ENCODE measurements at regions not wholly inside any gene's neighbourhood (a gene's known extent, or its start where the extent isn't known, plus 50 kb on each side); places are given as distances from the start of the nearest gene placed in this dataset.

DNA sequence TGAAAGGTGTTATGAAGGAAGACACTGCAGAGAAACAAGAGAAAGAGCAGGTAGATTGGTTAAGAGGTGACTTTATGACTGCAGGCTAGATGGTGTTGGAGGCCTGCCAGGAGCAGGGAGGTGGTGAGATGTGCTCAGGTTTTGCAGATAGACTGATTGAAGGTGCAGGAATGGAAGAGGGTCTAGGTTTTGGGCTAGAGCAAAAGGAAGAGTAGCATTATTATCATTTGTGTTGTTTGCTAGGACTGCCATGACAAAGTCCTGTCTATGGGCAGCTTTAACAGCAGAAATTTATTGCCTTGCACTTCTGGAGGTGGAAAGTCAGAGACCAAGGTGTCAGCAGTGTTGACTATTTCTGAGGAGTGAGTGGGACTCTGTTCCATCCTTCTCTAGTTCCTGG is 172.9 kb upstream of the SOX11 start:
- FAIRE-seq, result no peak

DNA sequence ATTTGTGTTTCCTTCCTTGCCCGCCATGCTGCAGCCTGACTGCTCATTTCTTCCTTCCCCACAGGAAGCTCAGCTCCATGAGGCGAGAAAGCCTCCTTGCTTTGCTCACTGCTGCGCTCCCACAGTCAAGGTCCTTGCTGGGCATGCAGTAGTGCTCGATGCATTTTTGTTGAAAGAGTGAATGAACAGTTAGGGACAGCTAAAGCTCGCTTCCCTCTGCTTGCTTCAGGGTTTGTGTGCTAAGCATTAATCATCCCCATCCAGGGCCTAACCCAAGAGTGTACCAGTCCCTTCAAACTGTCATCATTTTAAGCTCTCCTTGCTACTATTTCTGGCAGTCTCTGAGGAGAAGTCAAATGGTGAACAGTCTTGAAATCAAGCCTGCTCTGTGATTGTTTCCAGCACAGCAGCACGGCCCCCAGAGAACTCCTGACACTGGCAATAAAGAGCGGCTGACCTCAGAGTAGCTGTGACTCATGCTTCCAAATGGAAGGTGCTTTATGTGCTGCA is 171.7 kb upstream of the SOX11 start:
- FAIRE-seq, result peak; percentile 59

DNA sequence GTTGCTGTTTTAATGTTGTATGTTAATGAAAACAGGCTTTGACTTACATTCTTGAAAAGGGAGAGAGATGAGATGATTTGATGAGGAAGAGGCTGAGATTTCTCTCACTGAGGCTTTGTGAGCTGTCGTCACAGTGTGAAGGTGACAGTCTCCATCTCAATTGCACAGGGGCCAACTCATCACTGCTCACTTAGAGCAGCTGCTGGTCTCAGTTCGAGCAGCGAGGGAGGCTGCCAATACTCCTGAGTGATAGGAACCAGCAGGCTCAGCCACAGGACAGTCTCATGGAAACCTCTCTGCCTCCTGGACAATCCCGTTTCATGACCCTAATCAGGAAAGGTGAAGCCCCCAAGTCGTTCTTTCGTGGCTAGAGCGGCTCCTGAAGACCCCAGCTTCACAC is 170.7 kb upstream of the SOX11 start:
- FAIRE-seq, result no peak

DNA sequence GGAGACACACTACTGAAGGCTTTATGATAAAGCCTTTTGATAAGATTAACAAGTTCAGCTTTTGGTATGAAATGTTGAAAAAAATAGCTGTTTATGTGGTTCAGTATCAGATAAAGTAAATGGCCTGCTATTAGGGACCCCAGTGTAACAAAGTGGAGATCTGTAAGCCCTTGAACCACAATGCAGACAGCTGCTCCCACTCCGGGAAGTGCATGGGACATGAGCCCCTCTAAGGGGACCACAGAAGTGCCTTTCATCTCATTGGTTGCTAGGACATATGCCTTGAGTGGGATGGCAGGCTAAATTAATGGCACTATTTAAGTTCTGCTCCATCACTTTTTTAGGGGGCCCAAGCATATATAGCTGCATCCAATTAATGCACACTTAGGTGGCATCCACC is 167.6 kb upstream of the SOX11 start:
- FAIRE-seq, result no peak

DNA sequence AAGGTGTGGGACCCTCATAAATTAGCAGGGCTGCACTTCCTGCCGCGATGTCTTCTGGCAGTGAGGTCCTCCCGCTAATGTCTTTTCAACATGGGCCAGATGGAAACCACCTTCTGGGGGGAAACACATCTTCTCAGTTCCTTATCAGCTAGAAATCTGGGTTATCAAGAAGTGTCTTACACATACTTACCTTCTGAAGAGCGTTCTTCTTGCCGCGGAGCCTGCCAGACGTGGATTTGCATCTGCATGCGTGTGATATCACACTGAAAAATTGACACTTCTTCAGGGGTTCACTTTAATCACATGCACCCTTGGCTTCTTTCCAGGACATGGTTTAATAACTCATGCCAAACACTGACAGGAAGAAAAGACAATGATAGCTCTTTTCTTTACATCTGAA is 163.5 kb upstream of the SOX11 start:
- FAIRE-seq, result no peak

DNA sequence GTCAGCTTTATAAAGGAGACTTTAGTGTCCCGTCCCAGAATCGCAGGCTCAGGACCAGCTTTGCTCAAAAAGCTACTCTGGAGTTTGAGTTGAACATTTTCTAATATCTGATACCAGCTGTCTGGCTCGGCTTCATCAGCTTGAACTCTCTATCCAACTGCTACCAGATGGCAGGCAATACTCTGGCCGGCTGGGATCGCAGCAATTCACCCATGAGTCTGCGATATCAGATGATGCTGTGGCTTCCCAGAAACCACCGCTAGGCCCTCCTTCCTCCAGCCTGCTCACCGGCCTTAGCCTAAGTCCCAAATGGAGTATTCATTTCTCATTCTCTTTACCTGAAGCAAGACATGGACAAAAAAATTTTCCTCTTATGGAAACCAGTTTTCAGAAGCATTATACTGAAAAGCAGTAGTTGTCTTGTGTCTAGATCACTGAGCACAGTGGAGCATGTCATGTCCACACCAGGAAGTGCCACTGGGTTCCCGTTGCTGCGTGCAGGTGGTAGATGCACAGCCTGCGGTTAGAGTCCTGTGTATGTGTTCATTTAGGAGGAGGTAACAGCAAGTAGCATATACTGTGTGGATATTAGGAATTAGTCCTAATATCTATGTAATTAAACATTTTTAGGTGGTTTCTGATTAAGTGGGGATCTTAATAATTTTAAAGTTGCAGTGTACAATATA is 162.0 kb upstream of the SOX11 start:
- FAIRE-seq, result no peak

DNA sequence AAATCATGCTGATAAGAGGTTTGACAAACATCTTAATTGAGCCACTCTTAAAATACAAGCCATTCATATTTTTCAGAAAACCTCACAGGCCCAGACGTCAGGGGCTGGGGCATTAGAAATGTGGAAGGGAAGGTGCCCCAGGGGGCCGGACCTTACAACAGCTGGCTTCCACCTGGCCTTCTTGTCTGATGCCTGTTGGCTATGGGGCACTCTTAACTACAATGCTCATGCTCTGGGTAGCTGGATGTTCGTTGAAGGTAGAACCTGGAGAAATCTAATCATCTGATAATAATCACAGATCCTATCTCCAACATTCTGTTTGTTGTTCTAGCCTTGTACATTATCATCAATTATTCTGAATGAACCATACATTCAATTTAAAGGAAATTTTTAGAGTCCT is 156.9 kb upstream of the SOX11 start:
- no peak for FAIRE-seq

DNA sequence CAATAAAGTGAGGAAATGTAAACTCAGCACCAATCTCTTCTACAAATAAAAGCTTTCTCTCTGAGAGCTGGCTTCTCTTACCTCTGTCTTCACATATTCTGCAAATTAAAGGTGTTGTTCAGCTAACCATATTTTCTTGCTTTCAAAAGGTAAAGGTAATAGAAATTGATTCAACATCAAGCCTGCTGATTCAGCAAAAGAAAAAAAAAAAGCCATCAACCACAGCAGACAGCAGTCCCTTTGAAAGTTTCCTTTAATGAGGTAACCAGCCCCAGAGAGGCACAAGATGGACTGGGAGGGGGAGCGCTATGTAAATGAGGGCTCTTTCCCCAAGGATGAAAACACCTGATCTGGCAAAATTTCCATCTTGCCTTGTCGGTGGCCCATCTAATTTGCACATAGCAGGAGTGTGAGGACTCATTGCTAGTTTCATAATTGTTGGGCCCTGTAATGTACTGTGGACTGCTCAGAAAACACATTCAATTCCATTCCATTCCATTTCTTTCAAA is 154.9 kb upstream of the SOX11 start:
- no peak for FAIRE-seq

DNA sequence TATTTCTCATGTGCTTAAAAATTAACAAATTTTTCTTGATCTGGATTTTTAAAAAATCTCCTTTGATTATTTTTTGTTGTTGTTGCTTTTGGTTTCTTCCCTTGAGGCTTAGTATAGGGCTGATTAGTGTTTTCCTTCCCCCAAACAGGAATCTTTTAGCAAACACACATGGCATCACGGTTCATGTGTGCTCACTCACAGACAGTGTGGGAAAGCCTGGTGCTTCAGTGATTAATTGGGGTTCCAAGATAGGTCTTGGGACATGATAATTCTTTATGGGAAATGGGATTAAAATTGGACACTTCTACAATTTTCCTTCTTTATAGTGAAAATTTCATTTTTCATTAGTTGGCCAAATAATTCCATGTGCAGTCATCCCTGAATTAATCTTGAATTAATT is 153.9 kb upstream of the SOX11 start:
- no peak for FAIRE-seq

DNA sequence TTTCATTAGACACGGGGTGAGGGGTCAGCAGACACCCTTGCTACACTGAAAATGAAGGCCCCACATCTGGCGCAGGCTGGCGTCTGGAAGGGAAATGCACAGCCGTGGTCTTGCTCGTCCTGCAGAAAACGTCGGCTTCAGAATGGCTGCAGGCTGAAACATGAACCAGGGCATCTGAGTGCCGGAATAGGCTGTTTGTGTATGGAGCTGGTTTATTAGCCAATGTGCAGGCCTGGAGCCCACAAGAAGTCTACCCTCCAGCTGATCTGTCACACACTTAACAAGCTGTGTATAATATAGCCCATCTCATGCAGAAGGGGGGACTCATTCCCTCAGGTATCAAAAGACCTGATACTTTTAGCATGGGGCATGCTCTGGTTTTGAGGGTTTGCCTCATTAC is 153.4 kb upstream of the SOX11 start:
- no peak for FAIRE-seq

DNA sequence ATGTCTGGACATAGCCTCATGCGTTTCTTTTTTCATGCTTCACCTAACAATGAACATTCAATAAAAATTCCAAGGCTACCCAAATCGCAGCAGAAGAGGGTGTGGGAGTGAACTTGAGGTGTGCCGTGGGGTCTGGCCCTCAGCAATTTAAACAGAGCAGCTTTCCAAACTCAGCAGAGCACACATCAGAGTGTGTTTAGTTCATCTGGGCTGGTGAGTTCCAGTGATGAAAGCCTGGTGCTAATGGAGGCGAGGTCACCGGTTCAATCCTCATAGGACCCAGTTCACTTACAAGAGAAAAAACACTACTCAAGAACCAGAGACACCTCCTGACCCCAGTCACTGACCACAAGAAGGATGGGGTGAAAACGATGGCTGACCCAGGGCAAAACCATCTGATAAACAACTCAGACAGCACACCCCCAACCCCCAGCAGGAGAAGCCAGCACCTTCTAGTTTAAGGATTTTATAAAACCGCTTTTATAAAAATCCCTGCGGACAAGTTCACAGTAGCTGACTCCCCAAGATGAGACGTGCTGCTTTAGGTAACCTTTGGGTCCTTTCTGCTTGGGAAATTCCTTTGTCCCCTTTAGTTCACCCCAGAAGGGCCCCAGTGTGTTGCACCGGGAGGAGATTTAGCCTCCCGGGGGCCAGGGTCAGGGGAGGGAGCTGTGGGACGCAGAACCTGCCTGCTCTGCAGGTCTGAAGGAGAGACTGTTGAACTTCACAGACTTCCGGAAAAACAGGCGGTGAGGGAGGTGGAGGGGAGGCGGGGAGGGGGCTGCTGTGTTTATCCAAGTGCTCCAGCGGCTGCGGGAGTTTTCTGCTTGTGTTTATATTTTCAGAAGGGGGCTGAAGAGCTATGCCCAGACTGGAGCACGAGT is 152.7 kb upstream of the SOX11 start:
- FAIRE-seq, result no peak

DNA sequence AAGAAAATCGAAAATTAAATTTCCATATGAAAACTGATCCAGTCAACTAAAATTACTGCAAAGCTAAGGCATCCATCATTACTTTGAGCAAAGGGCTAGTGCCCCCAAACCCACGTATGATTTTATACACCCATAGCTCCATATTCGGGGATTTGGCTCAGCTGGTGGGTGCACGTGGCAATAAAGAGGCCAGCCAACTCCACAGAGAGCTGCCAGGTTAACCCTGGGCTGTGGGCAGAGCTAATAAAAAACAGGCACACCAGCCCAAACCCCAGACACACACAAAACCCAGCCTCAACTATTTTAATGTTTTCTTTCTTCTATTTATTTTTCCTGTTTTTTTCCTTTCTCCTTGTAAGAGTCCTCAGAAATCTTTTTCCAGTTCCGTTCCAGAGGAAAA is 151.3 kb upstream of the SOX11 start:
- no peak for FAIRE-seq

DNA sequence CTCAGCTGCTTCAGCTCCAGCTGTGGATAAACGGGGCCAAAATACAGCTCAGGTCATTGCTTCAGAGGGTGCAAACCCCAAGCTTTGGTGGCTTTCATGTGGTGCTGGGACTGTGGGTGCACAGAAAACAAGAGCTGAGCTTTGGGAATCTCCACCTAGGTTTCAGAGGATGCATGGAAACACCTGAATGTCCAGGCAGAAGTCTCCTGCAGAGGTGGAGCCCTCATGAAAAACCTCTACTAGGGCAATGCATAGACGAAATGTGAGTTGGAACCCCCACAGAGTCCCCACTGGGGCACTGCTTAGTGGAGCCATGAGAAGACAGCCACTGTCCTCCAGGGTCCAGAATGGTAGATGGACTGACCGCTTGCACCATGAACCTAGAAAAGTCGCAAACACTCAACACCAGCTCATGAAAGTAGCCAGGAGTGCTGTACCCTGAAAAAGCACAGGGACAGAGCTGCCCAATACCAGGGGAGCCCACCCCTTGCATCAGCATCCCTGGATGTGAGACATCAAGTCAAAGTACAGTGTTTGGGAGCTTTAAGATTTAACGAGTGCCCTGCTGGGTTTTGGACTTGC is 147.9 kb upstream of the SOX11 start:
- no peak for FAIRE-seq

DNA sequence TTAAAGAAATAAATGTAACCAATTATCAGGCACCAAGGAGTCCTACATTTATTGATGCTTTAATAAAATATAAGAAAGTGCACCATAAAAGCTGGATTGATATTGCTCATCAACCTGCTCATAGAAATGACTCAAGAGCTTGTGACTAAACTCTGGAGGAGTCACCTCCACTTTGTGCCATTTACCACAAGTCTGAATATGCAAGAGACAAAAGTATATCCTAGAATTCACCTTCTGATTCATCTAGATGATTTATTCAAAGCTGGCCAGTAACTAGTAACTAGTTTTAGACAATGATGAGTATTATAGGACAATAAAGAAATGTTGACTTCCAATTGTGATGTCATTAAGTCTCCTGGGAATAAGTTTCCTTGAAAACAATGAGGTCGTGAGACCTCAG is 146.0 kb upstream of the SOX11 start:
- FAIRE-seq, result no peak

DNA sequence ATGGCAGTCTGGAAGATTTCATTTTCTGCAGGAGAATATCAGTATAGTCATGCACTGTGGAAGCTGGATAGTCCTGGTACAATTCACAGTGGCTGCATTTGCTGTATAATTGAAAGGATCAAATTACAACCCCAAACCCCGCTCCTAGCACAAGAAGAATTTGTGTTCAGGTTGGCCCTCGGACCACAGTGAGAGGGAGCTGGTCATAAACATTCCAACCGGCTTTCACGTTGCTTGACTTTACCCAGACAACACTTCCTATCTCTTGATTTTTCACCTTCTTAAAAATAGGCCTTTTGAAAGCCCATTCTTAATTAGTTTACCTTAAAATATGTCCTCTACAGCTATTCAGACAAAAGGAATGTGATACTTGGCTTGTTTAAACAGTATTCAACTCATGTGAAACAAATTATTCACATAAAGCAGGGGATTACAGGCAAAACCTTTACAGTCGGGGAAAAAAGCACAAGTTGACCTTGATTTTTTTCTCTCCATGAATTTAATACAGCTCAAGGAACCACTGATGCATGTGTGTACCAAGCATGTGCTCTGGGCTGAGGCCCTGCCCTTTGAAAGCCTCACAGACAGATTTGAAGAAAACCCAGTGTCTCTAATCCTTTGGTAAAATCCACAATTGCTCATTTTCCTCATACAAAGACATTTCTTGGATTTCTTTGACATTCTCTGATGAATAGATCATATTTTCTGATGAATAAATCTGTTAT is 143.0 kb upstream of the SOX11 start:
- FAIRE-seq, result no peak

DNA sequence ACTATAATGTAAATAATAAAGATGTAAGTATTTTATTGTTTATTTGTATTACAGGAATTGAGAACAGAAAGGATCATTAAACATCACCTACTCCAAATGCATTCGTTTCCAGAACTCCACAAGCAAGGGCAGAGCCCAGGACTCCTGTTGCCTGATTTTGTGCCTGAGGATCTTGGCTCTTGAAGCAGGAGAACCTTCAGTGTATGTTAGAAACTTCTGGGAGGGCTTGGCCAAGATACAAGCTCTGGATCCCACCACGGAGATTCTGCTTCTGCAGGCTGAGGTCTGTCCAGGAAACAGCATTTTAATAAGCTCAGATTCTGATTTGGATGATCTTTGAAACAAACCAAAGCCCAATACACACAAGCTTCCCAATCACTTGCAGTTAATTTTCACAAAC is 142.4 kb upstream of the SOX11 start:
- no peak for FAIRE-seq

DNA sequence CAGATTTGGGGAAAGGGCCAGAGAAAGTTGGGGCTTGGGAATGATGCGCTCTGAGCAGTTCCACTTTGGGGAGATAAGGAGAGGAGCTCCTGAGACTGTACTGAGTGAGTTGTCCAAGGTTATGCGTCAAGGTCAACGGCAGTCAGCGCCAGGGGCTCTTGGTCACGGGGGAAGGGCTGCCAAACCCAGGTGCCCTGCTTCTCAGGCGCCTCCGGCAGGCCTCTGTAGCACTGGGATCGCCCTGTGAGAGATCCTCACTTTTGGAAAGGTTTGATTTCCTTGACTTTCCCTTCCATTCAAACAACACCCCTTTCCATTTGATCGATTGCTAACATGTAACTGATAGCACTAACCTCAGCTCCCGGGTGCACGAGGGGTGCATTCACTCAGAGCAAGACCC is 136.5 kb upstream of the SOX11 start:
- FAIRE-seq, result no peak

DNA sequence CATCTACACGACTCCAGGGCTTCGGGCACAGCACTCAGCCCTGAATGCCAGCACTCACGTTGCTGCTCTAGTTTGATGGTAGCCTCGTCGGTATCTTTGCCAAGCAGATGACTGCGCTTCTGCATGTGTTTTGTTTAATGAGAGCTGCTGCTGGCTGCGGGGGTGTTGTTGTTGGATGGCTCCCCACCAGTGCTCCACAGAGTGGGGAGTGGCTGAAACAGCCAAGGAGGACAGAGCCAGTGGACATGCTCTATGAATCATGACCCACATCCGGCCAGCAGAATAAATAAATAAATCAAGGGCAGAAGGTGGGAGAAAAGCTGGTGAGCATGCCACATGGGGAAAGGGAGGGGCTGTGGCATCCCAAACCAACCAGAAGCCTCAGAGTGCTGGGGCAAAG is 131.2 kb upstream of the SOX11 start:
- FAIRE-seq, result no peak

DNA sequence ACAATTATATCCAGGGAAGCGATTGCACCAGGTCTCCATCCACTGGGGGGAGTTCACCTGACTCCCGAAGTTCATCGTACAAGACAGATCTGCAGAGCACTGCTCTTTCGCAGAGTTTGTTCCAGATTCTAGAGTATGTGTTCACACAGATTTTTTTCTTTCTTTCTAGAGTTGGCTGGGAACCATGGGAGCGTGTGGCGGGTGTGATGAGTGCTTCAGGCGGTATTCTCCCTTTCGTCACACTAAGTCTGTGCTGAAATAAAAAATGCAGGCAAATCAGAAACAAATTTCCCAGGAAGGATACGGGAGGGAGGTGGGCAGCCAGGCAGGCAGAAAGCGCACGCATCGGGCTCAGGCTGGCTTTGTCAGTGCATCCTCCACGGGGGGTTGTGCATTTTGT is 129.8 kb upstream of the SOX11 start:
- FAIRE-seq, result no peak

DNA sequence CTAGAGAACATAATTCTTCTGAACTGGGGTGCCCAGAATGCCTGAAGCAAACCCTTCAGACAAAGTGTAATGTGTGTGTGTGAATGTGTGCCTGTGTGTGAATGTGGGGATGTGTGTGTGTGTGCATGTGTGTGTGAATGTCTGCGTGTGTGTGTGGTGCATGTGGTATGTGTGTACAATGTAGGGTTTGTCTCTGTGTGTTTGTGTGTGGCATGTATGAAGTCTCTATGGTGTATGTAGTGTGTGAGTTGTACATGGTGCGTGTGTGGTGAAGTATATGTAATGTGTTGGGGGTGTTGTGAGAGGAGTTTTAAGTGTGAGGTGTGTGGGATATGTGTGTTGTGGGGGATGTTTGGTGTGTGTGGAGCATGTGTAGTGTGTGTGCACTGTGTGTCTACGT is 129.3 kb upstream of the SOX11 start:
- no peak for FAIRE-seq

DNA sequence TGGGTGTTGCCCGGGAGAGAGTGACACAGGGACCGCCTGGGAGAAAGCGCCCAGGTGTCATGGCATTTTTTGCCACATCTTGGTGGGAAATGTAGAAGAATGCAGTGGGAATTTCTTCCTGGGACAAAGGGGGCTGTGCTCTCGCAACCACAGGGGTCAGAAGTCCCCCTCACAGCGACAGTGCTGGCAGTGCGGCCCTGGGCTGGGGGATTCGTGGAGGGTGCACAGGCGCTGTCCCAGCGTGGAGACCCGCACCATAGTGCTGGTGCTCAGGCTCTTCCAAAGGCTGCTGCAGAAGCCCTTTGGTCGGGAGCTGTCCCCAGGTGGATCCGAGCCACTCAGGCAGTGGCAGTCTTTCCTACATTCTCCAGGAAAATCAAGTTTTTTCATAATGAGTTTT is 128.8 kb upstream of the SOX11 start:
- FAIRE-seq, result no peak

DNA sequence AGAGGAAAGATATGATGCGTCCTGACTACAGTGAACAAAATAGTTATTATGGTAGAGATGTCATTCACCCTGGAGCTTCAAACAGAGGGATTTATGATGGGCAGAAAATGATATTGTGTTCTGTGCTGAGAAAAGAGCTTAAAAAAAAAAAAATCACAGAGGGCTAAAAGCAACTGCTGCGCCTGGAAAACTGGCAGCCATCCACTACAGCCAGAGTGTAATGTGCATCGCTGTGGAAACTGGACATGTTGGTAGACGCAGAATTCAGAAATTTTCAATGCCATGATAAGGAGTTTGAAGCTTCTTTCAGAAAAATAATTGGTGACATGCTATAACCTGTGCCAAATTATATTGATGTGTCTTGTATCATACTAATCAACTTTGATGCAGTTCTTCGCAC is 122.9 kb upstream of the SOX11 start:
- FAIRE-seq, result no peak

DNA sequence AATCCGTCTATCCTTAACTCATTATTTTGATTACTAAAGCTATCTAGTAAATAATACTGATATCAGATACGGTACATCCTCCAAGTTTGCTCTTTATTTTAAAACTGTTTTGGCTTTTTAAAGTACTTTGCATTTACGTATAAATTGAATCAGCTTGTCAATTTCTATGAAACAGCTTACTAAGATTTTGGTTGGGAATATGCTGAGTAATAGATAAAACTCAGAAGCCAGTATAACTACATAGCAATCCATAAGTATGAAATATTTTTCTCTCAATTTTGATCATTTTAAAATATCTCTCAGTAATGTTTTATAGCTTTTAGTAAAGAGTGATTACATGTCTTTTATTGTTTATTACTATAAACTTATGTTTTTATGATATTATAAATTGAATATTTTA is 116.2 kb upstream of the SOX11 start:
- FAIRE-seq, result no peak

All from endometrium (tissue), 2 donors.